ENCODE measurements at regions not wholly inside any gene's neighbourhood (a gene's known extent, or its start where the extent isn't known, plus 50 kb on each side); places are given as distances from the start of the nearest gene placed in this dataset.

DNA sequence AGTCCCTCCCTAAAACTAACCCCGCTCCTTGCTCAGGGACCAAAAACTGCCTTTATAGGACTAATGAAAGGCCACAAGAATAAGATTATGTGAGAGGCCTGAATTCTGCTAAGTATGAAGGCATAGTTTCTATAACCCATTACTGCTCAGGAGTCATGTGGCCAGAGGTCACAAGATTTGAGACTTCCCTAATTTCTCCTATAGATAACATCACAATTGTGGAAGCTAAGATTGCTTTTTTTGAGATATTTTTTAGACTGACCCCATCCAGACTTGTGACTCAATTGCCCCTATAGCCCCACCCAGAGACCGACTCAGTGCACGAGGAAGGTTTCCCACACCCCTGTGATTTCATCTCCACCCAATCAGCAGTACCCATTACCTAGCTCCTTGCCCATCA, 504.1 kb upstream of the GOT2 start:
- DNase-seq (ENCODE audit: low read depth in 3 of 3): no peak

DNA sequence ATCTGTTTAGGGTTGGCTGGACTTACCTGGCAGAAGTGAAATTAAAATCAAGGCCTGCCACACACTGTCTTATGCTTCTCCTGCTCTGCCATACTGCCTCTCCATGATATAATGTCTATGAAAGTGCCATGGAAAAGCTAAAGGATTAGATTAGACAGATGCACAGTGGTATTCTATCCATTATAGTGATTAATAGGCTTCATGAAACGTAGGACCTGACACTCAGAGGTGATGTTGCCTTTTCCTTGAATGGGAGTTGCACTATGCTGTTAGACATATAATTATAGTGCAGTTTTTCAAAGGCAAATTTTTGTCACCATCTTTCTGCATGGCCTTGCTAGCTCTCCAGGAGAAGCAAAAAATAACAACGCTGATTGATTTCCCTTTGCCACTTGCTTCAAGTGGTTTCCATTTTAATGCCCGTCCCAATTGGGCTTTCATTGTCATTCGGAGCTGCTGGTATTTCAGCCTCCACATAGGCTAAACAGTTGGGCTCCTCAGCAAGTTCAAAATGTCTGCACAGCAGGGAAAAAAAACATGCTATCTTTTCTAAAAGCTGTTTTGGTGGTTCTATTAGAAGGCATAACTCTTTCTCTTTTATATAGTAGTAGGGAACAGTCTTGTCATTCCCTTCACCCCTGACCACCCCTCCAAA, 502.8 kb upstream of the GOT2 start:
- DNase-seq (ENCODE audit: low read depth in 3 of 3): no peak

DNA sequence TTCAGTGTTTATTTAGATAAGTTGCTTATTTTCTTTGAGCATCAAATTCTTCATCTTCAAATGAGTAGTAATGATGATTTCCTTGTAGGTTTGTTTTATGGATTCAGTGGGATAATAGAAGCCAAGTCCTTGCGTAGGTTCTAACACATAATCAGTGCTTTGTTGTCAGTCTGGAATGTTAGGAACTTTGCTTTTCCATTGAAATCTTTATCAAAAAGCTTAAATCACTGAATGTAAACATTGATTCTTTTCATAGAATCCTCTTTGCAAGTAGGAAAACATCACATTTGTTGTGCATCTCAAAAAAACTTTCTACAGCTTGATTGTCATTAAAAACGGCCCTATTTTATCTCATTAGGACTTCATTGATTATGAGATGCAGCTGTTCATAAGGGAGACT, 490.3 kb upstream of the GOT2 start:
- DNase-seq (ENCODE audit: low read depth in 3 of 3): no peak

DNA sequence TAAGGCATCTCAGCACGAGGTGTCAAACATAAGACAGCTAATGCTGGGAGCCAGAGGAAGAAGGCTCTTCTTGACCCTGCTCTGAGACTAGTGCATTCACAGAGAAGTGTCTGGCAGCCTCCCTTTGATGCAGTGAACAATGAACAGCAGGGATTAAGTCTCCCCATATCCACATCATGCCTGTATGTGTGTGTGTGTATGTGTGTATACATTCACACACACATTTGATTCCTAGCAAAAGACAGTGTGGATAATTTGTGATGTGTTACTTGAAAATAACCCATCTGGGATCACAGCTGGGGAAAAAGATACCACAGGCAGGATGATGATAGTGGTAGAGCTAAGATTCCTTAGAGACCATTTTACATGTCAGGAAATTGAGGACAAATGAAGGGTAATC, 485.9 kb upstream of the GOT2 start:
- DNase-seq (ENCODE audit: low read depth in 3 of 3): no peak

DNA sequence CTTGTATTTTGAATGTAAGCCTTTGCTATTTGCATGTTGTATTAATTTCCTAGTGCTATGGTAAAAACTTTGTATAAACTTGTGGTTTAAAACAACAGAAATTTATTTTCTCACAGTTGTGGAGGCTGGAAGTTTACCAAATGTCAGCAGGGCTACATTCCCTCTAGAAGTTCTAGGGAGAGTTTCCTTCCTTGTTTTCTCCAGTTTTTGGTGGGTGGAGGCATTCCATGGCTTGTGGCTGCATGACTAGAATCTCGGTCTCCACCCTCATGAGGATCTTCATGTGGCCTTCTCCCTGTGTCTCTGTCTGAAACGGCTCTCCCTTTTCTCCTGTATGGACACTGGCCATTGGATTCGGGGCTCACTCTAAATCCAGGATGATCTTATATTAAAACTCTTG, 482.2 kb upstream of the GOT2 start:
- no peak for DNase-seq (ENCODE audit: low read depth in 3 of 3)

DNA sequence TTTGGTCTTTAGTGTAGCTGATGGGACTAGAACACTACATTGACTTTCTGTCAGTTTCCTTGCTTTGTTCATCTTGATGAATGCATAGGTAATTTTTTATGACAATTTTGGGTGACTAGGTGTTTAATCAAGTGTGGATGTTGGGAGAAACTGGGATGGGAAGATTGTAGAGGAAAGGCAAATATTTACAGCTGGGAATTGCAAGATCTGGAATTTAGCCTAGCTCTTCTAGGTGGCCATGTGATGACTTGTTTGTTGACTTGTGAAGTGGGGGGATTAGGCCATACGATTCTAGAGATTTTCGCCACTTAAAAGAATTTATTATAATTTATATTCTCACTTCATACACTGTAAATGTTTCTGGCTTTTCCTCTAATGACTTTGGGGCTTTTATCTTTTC, 480.3 kb upstream of the GOT2 start:
- no peak for DNase-seq (ENCODE audit: low read depth in 3 of 3)

DNA sequence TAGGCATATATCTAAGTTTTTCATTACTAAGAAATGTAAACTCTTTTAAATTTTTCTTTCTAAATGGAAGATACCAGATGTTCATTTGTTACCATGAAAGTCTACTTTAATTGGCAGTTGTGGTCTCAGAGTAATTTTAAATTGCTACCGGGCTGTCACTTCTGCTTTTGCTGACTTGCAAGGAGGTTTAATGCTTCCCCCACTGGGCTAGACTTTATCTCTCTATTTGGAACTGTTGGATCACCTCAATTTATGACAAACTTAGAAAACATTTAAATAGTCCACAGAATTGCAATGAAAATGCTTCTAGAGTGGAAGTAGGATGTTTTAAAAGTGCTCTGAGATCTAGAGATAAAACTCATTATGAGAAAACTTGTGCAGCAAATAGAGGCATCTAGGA, 479.8 kb upstream of the GOT2 start:
- no peak for DNase-seq (ENCODE audit: low read depth in 3 of 3)

DNA sequence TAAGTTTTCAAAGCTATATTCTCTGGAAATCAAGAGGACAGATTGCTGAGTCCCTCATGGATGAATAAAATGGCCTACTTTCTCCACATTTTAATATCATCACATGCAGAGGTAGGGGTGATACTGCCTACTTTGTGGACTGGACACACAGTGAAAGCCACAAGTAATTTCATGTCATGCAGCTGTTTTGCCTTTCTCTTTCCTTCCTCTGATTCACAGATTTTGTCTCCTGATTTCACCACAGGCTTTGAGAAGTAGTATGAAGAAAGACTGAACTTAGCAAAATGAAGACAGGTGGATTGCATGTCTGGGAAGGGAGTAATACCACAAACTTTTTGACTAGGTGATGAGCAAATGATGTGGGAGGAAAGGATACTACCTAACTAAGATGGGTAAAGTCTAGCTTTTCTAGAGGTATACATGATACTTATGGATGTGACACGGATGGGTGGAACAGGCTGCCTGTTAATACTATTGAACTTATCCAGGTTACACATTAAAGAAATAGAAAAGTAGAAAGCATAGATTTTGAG, 478.4 kb upstream of the GOT2 start:
- DNase-seq (ENCODE audit: low read depth in 3 of 3): no peak

DNA sequence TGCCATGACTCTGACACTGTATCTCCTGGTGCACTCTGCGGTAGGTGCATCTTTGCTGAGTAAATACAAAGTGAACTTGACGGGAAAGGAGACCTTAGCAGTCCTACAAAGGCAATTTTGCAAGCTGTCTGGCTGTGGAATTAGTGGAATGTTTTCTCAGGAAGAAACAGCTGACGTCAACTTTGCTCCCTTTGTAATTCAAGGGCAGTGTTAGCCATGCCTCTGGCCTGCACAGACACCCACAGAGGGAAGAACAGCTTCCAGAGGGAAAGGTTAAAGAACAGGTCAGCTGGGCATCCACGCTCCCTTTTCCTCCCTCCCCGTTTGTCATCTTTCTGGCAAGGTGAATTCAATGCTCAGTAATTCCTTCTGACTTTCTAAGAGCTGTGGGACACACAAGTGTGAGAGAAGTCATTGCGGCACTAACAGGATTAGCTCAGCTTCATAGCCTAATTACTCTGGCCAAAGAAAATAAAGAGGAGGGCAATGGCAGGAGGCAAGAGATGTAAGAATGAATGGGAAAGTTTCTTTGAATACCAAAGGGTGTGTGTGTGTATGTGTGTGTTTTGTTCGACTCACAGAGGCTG, 476.9 kb upstream of the GOT2 start:
- DNase-seq (ENCODE audit: low read depth in 3 of 3): no peak

DNA sequence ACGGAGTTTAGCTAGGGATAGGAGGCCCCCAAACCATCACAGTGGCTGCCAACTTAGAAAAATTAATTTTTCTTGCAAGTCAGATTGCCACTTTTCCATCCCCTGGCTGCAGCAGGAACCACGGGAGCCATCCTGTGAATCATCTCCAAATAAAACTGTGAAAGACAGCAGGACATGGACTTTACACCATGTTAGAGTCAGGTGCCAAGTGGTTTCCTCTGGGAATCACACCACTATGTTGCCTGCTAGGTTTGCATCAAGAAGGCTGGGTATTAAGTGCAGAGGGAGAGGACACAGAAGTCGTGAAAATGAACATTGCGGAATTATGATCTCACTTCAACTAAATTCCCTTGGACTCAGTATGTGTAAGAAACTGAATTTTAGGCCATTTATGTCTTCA, 471.3 kb upstream of the GOT2 start:
- DNase-seq (ENCODE audit: low read depth in 3 of 3): no peak

DNA sequence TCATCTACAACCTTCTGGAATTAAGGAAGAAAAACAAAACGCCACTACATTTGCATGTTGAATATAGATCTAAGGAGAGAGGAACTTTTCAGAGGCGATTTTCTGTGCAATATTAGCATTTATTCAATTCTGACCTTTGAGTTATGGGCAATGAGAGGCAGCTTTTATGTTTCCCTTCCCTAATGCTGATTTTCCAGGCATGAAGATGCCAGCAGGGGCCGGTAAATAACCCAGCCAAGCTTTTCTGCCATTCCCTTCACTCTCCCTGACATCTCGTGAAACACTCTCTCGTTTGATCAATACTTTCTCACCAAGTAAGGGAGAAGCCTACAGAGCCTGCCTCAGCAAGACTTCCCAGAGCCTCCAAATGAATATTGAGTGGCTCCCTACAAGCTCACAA, 470.5 kb upstream of the GOT2 start:
- no peak for DNase-seq (ENCODE audit: low read depth in 3 of 3)

DNA sequence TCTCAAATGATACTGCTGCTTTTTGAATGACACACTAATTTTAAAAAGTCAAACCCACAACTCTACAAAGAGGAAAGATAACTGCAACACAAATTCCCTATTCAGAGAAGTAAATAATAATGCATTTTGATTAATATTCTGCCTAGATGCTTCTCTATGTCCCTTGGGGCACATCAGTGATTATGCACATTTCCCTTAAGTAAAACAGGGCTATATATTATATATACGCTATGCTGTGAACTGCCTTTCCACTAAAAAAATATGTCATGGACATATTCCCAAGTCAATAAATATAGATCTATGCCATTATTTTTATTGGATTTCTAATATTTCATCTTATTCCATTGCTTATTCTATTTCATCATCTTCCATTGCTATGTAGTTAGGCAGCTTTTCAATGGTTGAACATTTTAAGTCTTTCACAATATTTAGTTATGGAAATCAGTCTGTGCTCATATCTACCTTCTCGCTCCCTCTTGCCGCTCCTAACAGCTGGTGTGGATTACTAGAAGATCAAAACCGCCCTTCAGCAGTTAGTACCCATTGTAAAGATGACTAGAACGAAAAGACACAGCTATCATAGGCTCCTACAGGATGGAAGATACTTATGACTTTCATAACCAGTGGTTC, 468.2 kb upstream of the GOT2 start:
- no peak for DNase-seq (ENCODE audit: low read depth in 3 of 3)

DNA sequence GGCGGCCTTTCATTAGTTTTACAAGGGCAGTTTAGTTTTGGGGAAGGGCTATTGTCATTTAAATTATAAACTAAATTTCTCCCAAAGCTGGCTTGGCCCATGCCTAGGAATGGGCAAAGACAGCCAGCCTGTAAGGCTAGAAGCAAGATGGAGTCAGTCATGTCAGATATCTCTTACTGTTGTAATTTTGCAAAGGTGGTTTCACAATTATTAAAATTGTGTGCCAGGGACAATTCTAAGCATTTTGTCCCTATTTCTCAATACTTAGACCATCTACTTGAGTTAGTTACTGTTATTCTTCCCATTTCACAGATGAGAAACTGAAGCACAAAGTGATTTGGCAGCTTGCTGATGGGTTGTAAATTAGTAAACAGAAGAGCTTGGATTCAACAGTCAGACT, 467.7 kb upstream of the GOT2 start:
- DNase-seq (ENCODE audit: low read depth in 3 of 3): no peak

DNA sequence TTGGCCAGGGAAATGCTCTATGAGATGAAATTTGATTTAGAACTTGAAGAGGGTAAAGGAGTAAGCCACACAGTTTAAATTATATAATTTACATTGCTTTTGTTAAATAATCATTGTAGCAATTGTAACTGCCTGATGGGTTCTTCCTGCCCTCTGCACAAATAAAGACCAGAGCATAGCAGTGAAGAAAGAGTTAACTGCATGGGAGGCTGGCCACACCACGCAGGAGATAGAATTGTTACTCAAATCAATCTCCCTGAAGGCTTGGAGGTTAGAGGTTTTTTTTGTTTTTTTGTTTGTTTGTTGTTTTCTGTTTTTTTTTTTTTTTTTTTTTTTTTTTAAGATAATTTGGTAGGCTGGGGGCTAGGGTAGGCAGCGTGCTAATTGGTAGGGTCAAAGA, 467.0 kb upstream of the GOT2 start:
- DNase-seq (ENCODE audit: low read depth in 3 of 3): no peak

DNA sequence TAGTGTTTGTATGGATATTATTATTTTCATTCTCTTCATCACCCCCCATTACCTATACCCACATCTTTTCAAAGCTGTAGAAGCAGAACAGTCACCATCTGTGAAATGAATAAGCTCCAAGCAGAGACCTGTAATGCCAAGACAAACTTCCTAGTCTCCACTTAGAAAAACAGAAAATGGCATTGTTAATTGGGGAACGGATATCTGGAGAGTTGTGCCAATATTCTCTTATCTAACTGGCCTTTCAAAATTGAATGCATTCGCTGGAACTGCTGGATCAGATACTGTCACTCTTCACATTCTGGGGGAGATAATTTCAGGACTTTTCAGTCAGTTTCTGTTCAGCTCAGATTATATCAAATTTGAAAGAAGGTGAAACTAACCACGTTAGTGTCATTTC, 464.4 kb upstream of the GOT2 start:
- DNase-seq (ENCODE audit: low read depth in 3 of 3): no peak

DNA sequence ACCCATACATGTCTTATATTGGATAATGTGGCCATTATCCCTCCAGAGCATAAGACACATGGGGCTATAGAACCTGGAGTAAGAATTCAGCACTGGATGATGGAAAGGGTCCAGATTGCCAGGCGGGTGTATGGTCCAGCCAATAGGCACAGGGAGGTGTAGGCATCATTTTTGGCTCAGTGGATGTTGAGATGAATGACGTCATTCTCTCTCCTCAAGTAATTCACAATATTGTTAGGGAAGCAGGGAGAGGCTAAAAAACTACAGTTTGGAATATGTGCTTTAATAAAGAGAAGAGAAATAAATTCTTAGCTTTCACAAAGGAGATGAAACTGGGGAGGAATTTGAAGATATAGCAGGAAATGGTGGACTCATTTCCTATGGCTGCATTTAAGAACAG, 461.1 kb upstream of the GOT2 start:
- DNase-seq (ENCODE audit: low read depth in 3 of 3): no peak

DNA sequence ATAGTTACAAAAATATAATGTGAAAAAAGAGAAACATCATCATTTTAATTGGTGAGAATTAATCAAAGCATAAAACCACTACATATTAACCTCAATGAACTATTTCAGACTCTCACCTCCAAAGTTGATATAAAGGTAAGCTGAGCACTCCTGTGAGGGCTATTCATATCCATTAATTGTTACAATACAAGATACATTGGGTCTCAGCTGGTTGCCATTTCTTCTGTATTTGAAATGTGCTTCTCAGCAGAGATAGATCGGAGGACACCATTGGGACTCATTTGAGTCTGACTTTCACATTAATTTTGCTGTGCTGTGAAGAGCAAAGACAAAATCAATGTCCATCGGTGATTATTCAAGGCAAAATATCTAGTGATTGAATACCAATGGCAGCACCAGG, 459.5 kb upstream of the GOT2 start:
- DNase-seq (ENCODE audit: low read depth in 3 of 3): no peak

DNA sequence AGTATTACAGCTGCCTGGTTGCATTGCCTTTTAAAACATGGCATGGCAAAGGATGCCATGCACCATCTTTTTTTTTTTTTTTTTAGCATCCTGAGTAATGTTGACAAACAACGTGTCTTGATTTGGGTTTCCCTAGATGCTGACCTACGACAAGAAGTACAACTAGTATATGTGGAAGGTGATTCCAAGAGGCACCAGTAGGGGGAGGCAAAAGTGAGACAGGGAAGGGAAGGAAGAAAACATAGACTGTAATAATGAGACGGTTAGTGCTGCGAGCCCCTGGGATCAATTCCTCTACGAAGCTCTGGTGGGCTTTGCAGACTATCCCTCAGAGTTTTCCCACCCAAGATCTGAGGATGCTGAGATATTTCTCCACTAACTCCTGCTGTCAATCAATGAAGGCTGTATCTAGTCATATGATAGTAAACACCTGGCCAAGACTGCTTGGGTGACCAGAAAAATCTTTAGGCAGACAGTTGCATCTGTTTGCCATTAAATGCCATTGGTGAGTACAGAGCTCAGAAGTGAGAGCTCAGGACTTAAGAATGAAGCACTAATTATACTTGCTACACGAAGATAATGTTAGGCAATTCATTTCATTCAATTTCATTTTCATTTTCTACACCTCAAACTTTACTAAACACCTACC, 458.6 kb upstream of the GOT2 start:
- peak in 1 of 3 donors; percentile 6 for DNase-seq (ENCODE audit: low read depth in 3 of 3)

DNA sequence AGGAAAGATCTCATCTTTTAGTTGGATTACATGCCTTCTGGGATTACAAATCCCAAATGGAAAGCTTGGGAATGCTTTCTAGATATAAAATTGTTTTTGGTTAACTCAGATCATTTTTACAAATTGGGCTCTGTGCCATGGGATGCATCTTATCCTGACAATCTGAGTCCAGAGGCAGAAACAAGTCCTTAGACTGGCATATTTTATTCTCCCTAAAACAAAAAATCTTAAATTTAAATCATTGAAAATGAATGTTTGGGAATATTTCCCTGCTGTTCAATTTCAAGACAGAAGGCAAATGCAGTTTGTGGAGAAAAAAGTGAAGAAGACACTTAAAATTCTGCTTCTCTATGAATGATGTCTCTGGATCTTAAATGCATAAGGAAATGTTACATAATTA, 456.6 kb upstream of the GOT2 start:
- DNase-seq (ENCODE audit: low read depth in 3 of 3): no peak

DNA sequence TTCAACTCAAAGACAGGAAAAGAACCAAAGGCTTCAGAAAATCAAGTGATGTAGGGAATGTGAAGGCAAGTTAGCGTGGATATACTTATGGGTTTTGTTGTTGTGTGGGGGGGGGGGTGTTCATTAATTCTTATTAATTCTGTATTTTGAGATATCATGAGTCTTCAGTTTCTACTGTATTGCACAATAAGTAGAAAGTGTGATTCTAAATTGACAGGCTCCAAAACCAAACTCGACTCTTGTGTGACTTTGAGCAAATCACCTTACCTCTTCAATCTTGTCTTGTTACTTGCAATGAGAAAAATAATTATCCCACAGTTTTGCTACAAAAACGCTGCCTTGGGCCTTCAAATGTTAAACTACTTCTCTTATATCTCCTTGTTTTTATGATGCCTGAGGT, 453.9 kb upstream of the GOT2 start:
- DNase-seq (ENCODE audit: low read depth in 3 of 3): no peak

DNA sequence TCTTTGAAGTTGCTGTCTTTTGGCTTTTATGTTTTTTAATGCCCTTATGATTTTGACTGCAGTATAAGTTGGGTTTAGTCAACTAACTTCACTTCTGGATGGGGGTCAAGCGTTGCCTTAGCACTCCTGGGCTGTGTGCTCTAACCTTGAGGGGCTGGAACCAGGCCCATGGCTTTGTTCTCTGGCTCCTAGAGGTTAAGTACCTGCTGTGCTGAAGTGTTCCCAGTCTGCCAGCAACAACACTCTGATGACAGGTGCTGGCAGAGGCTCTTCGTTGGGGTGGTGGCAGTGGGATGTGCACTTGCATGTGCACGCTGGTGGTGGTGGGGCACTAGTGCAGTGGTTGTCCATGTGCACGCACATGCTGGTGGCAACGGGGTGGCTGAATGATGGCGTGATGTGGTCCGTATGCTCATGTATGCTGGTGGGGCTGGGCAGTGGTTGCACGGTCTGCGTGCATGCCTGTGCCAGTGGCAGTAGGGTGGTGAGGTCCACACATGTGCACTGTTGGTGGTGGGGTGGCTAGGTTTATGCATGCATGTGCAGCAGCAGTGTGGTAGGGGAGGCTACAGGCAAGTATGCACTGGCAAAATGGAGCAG, 447.8 kb upstream of the GOT2 start:
- no peak for DNase-seq (ENCODE audit: low read depth in 3 of 3)

DNA sequence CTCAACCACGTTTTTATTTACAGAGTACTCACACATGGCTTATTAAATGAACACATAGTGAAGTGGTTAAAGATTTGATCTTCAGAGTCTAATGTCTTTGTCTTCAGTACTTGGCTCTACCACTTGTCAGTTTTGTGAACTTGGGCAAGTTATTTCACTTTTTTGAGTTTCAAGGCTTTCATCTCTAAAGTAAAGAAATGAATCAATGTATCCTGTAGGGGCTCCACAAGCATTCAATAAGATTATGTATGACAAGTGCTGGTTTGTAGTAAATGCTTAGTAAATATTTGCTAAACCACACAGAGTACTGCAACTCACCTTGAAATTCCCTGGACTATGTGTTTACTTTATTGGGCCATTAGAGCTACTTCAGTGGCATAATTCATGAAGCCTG, 446.0 kb upstream of the GOT2 start:
- no peak for DNase-seq (ENCODE audit: low read depth in 3 of 3)

Measured in stimulated activated CD4-positive, alpha-beta T cell treated with anti-CD3 and anti-CD28 coated beads, TNF-alpha, amount 100 ng/mL, for 48 hours (primary cell).